ENCODE measurements at regions not wholly inside any gene's neighbourhood (a gene's known extent, or its start where the extent isn't known, plus 50 kb on each side); places are given as distances from the start of the nearest gene placed in this dataset.

GRCh38 chr13:40075281-40075680 is 419.8 kb downstream of the COG6 start:
- no peak overlapping the region for H3K4me2 ChIP-seq (replicated peaks; ENCODE audit: extremely low read depth, low read length, poor library complexity, severe bottlenecking)
- H4K20me1 ChIP-seq (ENCODE audit: insufficient read depth, low read length): no peaks in the 10 kb centered on the region
- peaks cover 0 to 5% (median 0%) of the 10 kb centered on the region in 3 donors for H3K27me3 Mint-ChIP-seq (ENCODE audit: low read depth in 3 of 3)
- no peak overlapping the region for H3K4me3 ChIP-seq (replicated peaks in 1 of 3; ENCODE audit: low read depth in 2 of 3, low read length in 3 of 3)
- no peaks in the 10 kb centered on the region for H3K36me3 Mint-ChIP-seq
- H3K4me1 Mint-ChIP-seq: peaks cover 1% of the 10 kb centered on the region
- no peaks in the 10 kb centered on the region for H3K4me1 ChIP-seq (ENCODE audit: control insufficient read depth in 1 of 2, insufficient read depth in 2 of 2, low read length in 2 of 2)
- DNase-seq: no peak
- no peak overlapping the region for H3K27ac Mint-ChIP-seq
- H3K4me3 Mint-ChIP-seq: no peak overlapping the region
- no peak for TF ChIP-seq CTCF (IDR thresholded peaks at IDR 0.05)
- no peak overlapping the region for H2AFZ ChIP-seq (ENCODE audit: insufficient read depth, low read depth, low read length, poor library complexity, severe bottlenecking)
- H3K27me3 ChIP-seq (ENCODE audit: control insufficient read depth in 2 of 2, insufficient read depth in 2 of 2, low read length in 2 of 2): no peaks in the 10 kb centered on the region
- H3K79me2 ChIP-seq (ENCODE audit: insufficient read depth, low read length): no peaks in the 10 kb centered on the region
- peaks cover 0 to 4% of the 10 kb centered on the region in 2 donors for H3K9me3 ChIP-seq (replicated peaks in 1 of 2; ENCODE audit: control insufficient read depth in 1 of 2, insufficient read depth in 1 of 2, low read length in 2 of 2)
- intact Hi-C loops (cut with micrococcal nuclease): no loop called here
- WGBS (ENCODE audit: insufficient coverage): no CpG with 5 or more reads among the region's 5 CpGs
- H3K9ac ChIP-seq (ENCODE audit: insufficient read depth, low read length, poor library complexity, severe bottlenecking): no peak overlapping the region
- peaks cover 2 to 11% (median 8%) of the 10 kb centered on the region in 7 donors for H3K9me3 Mint-ChIP-seq
- no peak overlapping the region for H3K27ac ChIP-seq (ENCODE audit: low read depth in 1 of 2, low read length in 2 of 2)
- no peaks in the 10 kb centered on the region for H3K36me3 ChIP-seq (replicated peaks in 1 of 2; ENCODE audit: control insufficient read depth in 1 of 2, insufficient read depth in 2 of 2, low read length in 2 of 2)

GRCh38 chr13:40076765-40077362 is 421.4 kb downstream of the COG6 start:
- H3K27ac Mint-ChIP-seq: no peak overlapping the region
- no peak overlapping the region for H3K4me2 ChIP-seq (replicated peaks; ENCODE audit: extremely low read depth, low read length, poor library complexity, severe bottlenecking)
- DNase-seq: no peak
- H3K4me3 ChIP-seq (replicated peaks in 1 of 3; ENCODE audit: low read depth in 2 of 3, low read length in 3 of 3): no peak overlapping the region
- H3K4me3 Mint-ChIP-seq: no peak overlapping the region
- H3K36me3 ChIP-seq (replicated peaks in 1 of 2; ENCODE audit: control insufficient read depth in 1 of 2, insufficient read depth in 2 of 2, low read length in 2 of 2): no peaks in the 10 kb centered on the region
- H3K27me3 ChIP-seq (ENCODE audit: control insufficient read depth in 2 of 2, insufficient read depth in 2 of 2, low read length in 2 of 2): no peaks in the 10 kb centered on the region
- H3K4me1 Mint-ChIP-seq: no peaks in the 10 kb centered on the region
- no peaks in the 10 kb centered on the region for H3K4me1 ChIP-seq (ENCODE audit: control insufficient read depth in 1 of 2, insufficient read depth in 2 of 2, low read length in 2 of 2)
- H3K9me3 Mint-ChIP-seq: peaks cover 4 to 19% (median 11%) of the 10 kb centered on the region in 7 donors
- no peaks in the 10 kb centered on the region for H3K36me3 Mint-ChIP-seq
- no peaks in the 10 kb centered on the region for H4K20me1 ChIP-seq (ENCODE audit: insufficient read depth, low read length)
- H3K27me3 Mint-ChIP-seq (ENCODE audit: low read depth in 3 of 3): peaks cover 0 to 5% (median 0%) of the 10 kb centered on the region in 3 donors
- intact Hi-C loops (cut with micrococcal nuclease): no loop called here
- H2AFZ ChIP-seq (ENCODE audit: insufficient read depth, low read depth, low read length, poor library complexity, severe bottlenecking): no peak overlapping the region
- H3K9ac ChIP-seq (ENCODE audit: insufficient read depth, low read length, poor library complexity, severe bottlenecking): no peak overlapping the region
- H3K9me3 ChIP-seq (replicated peaks in 1 of 2; ENCODE audit: control insufficient read depth in 1 of 2, insufficient read depth in 1 of 2, low read length in 2 of 2): peaks cover 0 to 4% of the 10 kb centered on the region in 2 donors
- H3K27ac ChIP-seq (ENCODE audit: low read depth in 1 of 2, low read length in 2 of 2): no peak overlapping the region
- TF ChIP-seq CTCF (IDR thresholded peaks at IDR 0.05): no peak
- 17% methylated on average over 1 of the region's 3 CpGs for WGBS (ENCODE audit: insufficient coverage)
- no peaks in the 10 kb centered on the region for H3K79me2 ChIP-seq (ENCODE audit: insufficient read depth, low read length)
